H1 (cell line): ENCODE measurements at regions not wholly inside any gene's neighbourhood (a gene's known extent, or its start where the extent isn't known, plus 50 kb on each side); places are given as distances from the start of the nearest gene placed in this dataset.

ENCODE experiments used
- CTCF ChIA-PET: fragments of 300-600 bp; sonication (Branson Sonifier 250); formaldehyde crosslinking; loops from one replicate; lab custom pipeline; 2021; ENCODE audit not compliant: partially characterized antibody; lab: Charles Lee
- POLR2A ChIA-PET: fragments of 300-600 bp; sonication (Branson Sonifier 250); formaldehyde crosslinking; loops from one replicate; lab custom pipeline; 2021; ENCODE audit warnings: inconsistent platforms; ENCODE audit not compliant: partially characterized antibody; lab: Charles Lee
- DNase-seq, 2 experiments: peaks; one replicate each; pipeline versions ENCODE4 v3.0.0 to v3.0.0-alpha.2; 2010 to 2022; ENCODE audit warnings: low spot score in 2 of 2, low read depth in 1 of 2, mixed read lengths in 1 of 2
- FAIRE-seq: peaks from 2 replicates; lab custom pipeline; 2011; peaks lifted over from hg19 to GRCh38; lab: Jason Lieb, UNC
- H2AFZ ChIP-seq: 2 replicates; pipeline ENCODE4 v1.8.1; 2012; ENCODE audit warnings: low read length, inconsistent platforms
- H2AK5ac ChIP-seq: 2 replicates; pipeline ENCODE4 v1.6.1; 2013; ENCODE audit warnings: low read depth, low read length
- H2BK120ac ChIP-seq: replicated peaks from 2 replicates; pipeline ENCODE3; 2013; ENCODE audit warnings: low read depth, low read length, inconsistent platforms
- H2BK12ac ChIP-seq: 2 replicates; pipeline ENCODE4 v1.6.1; 2013; ENCODE audit warnings: low read depth, low read length
- H2BK15ac ChIP-seq: 2 replicates; pipeline ENCODE4 v1.6.1; 2013; ENCODE audit warnings: low read length
- H2BK20ac ChIP-seq: 2 replicates; pipeline ENCODE4 v1.6.1; 2013; ENCODE audit warnings: low read length
- H2BK5ac ChIP-seq: 2 replicates; pipeline ENCODE4 v1.6.1; 2013; ENCODE audit warnings: low read depth, low read length
- H3K14ac ChIP-seq: 2 replicates; pipeline ENCODE4 v1.6.1; 2013; ENCODE audit warnings: inconsistent platforms; ENCODE audit not compliant: insufficient read length
- H3K18ac ChIP-seq: 2 replicates; pipeline ENCODE4 v1.6.1; 2013; ENCODE audit warnings: low read length; ENCODE audit errors: extremely low read depth
- H3K23ac ChIP-seq: 2 replicates; pipeline ENCODE4 v1.6.1; 2013; ENCODE audit warnings: inconsistent platforms; ENCODE audit not compliant: insufficient read length
- H3K23me2 ChIP-seq: 2 replicates; pipeline ENCODE4 v1.6.1; 2013; ENCODE audit warnings: low read depth, low read length
- H3K27ac ChIP-seq: 2 replicates; pipeline ENCODE4 v1.6.1; 2011; ENCODE audit warnings: low read depth, low read length, inconsistent platforms
- H3K27me3 ChIP-seq, 4 experiments: replicated peaks in 1 of 4; 1 replicate in 1 of 4; 2 replicates in 3 of 4; pipeline versions ENCODE4 v1.6.1 to v1.8.1; 2011 to 2013; ENCODE audit warnings: low read length in 3 of 4, mild to moderate bottlenecking in 3 of 4, inconsistent platforms in 2 of 4, mixed read lengths in 2 of 4, moderate library complexity in 1 of 4; ENCODE audit not compliant: control insufficient read depth in 3 of 4, insufficient read depth in 3 of 4; ENCODE audit errors: extremely low read depth in 1 of 4
- H3K36me3 ChIP-seq, 4 experiments: 2 replicates each; pipeline versions ENCODE4 v1.6.1 to v1.8.1; 2011 to 2013; ENCODE audit warnings: mild to moderate bottlenecking in 4 of 4, low read length in 3 of 4, moderate library complexity in 2 of 4, control low read depth in 1 of 4, inconsistent platforms in 1 of 4; ENCODE audit not compliant: insufficient read depth in 4 of 4, control insufficient read depth in 2 of 4
- H3K4ac ChIP-seq: replicated peaks from 2 replicates; pipeline ENCODE3; 2013; ENCODE audit warnings: low read length, low read depth, mixed read lengths, inconsistent platforms; ENCODE audit not compliant: insufficient read length
- H3K4me1 ChIP-seq, 4 experiments: replicated peaks in 1 of 4; 1 replicate in 1 of 4; 2 replicates in 3 of 4; pipeline versions ENCODE4 v1.6.1 to v1.8.1; 2011 to 2013; ENCODE audit warnings: low read length in 3 of 4, inconsistent platforms in 2 of 4, mixed read lengths in 1 of 4; ENCODE audit not compliant: insufficient read depth in 4 of 4, control insufficient read depth in 3 of 4
- H3K4me2 ChIP-seq, 2 experiments: 2 replicates each; pipeline versions ENCODE4 v1.6.1 to v1.8.1; 2011 to 2013; ENCODE audit warnings: low read depth in 2 of 2, low read length in 2 of 2, control low read depth in 1 of 2, inconsistent platforms in 1 of 2, mild to moderate bottlenecking in 1 of 2; ENCODE audit not compliant: insufficient read depth in 1 of 2
- H3K4me3 ChIP-seq, 4 experiments: fragments of 200-600, 300-600 bp in 1 of 4; sonication (generic), shearing (Covaris generic), sonication (Bioruptor Twin) in 1 of 4; 2 replicates each; pipeline versions ENCODE4 v1.5.1 to v1.8.1; 2011 to 2016; ENCODE audit warnings: low read length in 4 of 4, low read depth in 3 of 4, control low read depth in 2 of 4, inconsistent platforms in 2 of 4, mild to moderate bottlenecking in 2 of 4, mixed read lengths in 1 of 4, moderate library complexity in 1 of 4; ENCODE audit not compliant: insufficient read depth in 2 of 4; ENCODE audit errors: extremely low read depth in 1 of 4
- H3K56ac ChIP-seq: replicated peaks from 2 replicates; pipeline ENCODE3; 2013; ENCODE audit warnings: low read depth, mild to moderate bottlenecking, mixed read lengths, low read length, inconsistent platforms; ENCODE audit not compliant: insufficient read length
- H3K79me1 ChIP-seq: 2 replicates; pipeline ENCODE4 v1.6.1; 2013; ENCODE audit warnings: low read depth, low read length, control low read depth
- H3K79me2 ChIP-seq, 2 experiments: 2 replicates each; pipeline versions ENCODE4 v1.6.1 to v1.8.1; 2012 to 2013; ENCODE audit warnings: low read length in 2 of 2, mild to moderate bottlenecking in 2 of 2, inconsistent platforms in 1 of 2; ENCODE audit not compliant: insufficient read depth in 2 of 2, control insufficient read depth in 1 of 2
- H3K9ac ChIP-seq, 4 experiments: replicated peaks in 1 of 4; 1 replicate in 1 of 4; 2 replicates in 3 of 4; pipeline versions ENCODE4 v1.6.1 to v1.8.1; 2011 to 2013; ENCODE audit warnings: low read depth in 3 of 4, low read length in 3 of 4, control low read depth in 2 of 4, mild to moderate bottlenecking in 2 of 4, moderate library complexity in 2 of 4, inconsistent platforms in 1 of 4; ENCODE audit errors: extremely low read depth in 1 of 4
- H3K9me3 ChIP-seq, 2 experiments: 2 replicates each; pipeline versions ENCODE4 v1.6.1 to v1.8.1; 2012 to 2013; ENCODE audit warnings: mild to moderate bottlenecking in 2 of 2, moderate library complexity in 2 of 2, control low read depth in 1 of 2, inconsistent platforms in 1 of 2, low read depth in 1 of 2, low read length in 1 of 2, mixed read lengths in 1 of 2; ENCODE audit not compliant: insufficient read depth in 2 of 2
- H4K20me1 ChIP-seq, 2 experiments: replicated peaks in 1 of 2; 2 replicates each; pipeline versions ENCODE3 to v1.8.1; 2011 to 2013; ENCODE audit warnings: inconsistent platforms in 2 of 2, low read length in 2 of 2, mild to moderate bottlenecking in 1 of 2; ENCODE audit not compliant: insufficient read depth in 2 of 2, control insufficient read depth in 1 of 2
- H4K5ac ChIP-seq: 2 replicates; pipeline ENCODE4 v1.6.1; 2013; ENCODE audit warnings: low read length, low read depth, mixed read lengths, inconsistent platforms; ENCODE audit not compliant: insufficient read length
- H4K8ac ChIP-seq: 2 replicates; pipeline ENCODE4 v1.8.0; 2013; ENCODE audit warnings: mild to moderate bottlenecking, moderate library complexity, low read length, inconsistent platforms; ENCODE audit not compliant: insufficient read depth; ENCODE audit errors: extremely low read depth
- H4K91ac ChIP-seq: replicated peaks from 2 replicates; pipeline ENCODE3; 2013; ENCODE audit warnings: low read length, mixed read lengths, inconsistent platforms; ENCODE audit not compliant: insufficient read length
- RBBP5 ChIP-seq: IDR thresholded peaks from 2 replicates; pipeline ENCODE4 v1.7.1; 2012; ENCODE audit warnings: low read depth, mild to moderate bottlenecking, inconsistent platforms, low read length, moderate library complexity, borderline replicate concordance
- WGBS, 2 experiments: shearing (Covaris generic) in 1 of 2; methylation state at CpG; one replicate each; pipeline versions ENCODE4 v1.1.6 to v1.1.7; 2013 to 2015; ENCODE audit warnings: low lambda C conversion rate in 2 of 2, mixed read lengths in 2 of 2, inconsistent platforms in 1 of 2, low coverage in 1 of 2, missing lambda C conversion rate in 1 of 2; ENCODE audit not compliant: insufficient replicate concordance in 2 of 2, insufficient coverage in 1 of 2, insufficient read length in 1 of 2; ENCODE audit errors: extremely low coverage in 1 of 2, missing lambda C conversion rate in 1 of 2; 5-methylcytosine and 5-hydroxymethylcytosine counted together

DNA sequence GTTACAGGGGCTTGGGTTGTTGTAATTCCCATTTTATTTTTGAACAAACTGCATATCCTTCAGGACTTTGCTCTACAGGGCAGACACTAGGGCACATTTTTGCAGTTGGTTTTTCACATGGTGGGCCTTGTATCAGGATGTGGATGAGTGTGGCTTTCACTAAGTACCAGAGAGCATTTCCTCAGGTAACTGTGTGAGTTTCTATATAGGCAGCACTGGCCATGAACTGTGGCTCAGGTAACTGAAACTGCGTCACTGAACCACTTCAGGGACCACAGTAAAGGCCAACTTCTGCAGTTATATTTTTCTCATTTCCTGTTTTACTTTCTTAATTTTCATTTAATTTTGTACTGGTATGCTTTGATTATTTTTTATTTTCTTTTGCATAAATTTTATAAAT lies 166.5 kb downstream of the ZNF486 start:
- Histone ChIP-seq H2BK120ac (no peak overlapping the region), H2AK5ac (no peak overlapping the region), H3K79me2 (no peaks in the 10 kb centered on the region), H2BK5ac (no peak overlapping the region), H3K36me3 (no peaks in the 10 kb centered on the region), H2AFZ (no peak overlapping the region), H2BK15ac (no peak overlapping the region), H3K79me1 (no peaks in the 10 kb centered on the region), H3K9me3 (no peaks in the 10 kb centered on the region), H4K8ac (no peak overlapping the region), H3K4ac (no peak overlapping the region), H3K23me2 (no peaks in the 10 kb centered on the region), H3K4me1 (no peaks in the 10 kb centered on the region), H2BK12ac (no peak overlapping the region), H3K18ac (no peak overlapping the region), H4K91ac (no peak overlapping the region), H2BK20ac (no peak overlapping the region), H3K14ac (no peak overlapping the region), H3K4me3 (no peak overlapping the region), H3K4me2 (no peak overlapping the region), H3K23ac (no peak overlapping the region), H4K5ac (no peak overlapping the region), H3K9ac (no peak overlapping the region), H3K27me3 (peaks cover 0 to 1% (median 0%) of the 10 kb centered on the region in 4 experiments; a peak in 1 of 7 replicates), H3K56ac (no peak overlapping the region), H3K27ac (no peak overlapping the region), H4K20me1 (no peaks in the 10 kb centered on the region)
- ChIA-PET CTCF (no interaction called here), POLR2A (no interaction called here)
- FAIRE-seq (no peak), DNase-seq (no peak)
- 100% methylated on average over 1 of the region's 1 CpG; no CpG with 5 or more reads in 1 of the 2 experiments for WGBS, 2 experiments
- no peak for TF ChIP-seq RBBP5
